ENCODE measurements at regions not wholly inside any gene's neighbourhood (a gene's known extent, or its start where the extent isn't known, plus 50 kb on each side); places are given as distances from the start of the nearest gene placed in this dataset.

- Histone ChIP-seq H2AK5ac (ENCODE audit: low read depth, low read length) (no peak overlapping the region), H3K27ac (ENCODE audit: low read depth, low read length) (no peak overlapping the region), H4K8ac (ENCODE audit: extremely low read depth, insufficient read depth, low read length) (no peak overlapping the region), H3K56ac (replicated peaks; ENCODE audit: insufficient read length, low read depth, low read length) (no peak overlapping the region), H2BK15ac (ENCODE audit: low read length) (0 out of 2 replicates have a peak overlapping the region, but pooled peaks have one; percentile 46), H3K23me2 (ENCODE audit: low read depth, low read length) (no peaks in the 10 kb centered on the region), H4K5ac (ENCODE audit: insufficient read length, low read depth, low read length) (no peak overlapping the region), H4K91ac (replicated peaks; ENCODE audit: insufficient read length, low read length) (no peak overlapping the region), H3K9ac (replicated peaks in 1 of 4; ENCODE audit: extremely low read depth in 1 of 4, low read depth in 3 of 4, low read length in 3 of 4) (no peak overlapping the region), H3K27me3 (replicated peaks in 1 of 4; ENCODE audit: control insufficient read depth in 3 of 4, extremely low read depth in 1 of 4, insufficient read depth in 3 of 4, low read length in 3 of 4) (no peaks in the 10 kb centered on the region), H3K4ac (replicated peaks; ENCODE audit: insufficient read length, low read depth, low read length) (no peak overlapping the region), H3K79me1 (ENCODE audit: low read depth, low read length) (no peaks in the 10 kb centered on the region), H2BK12ac (ENCODE audit: low read depth, low read length) (no peak overlapping the region), H3K79me2 (ENCODE audit: control insufficient read depth in 1 of 2, insufficient read depth in 2 of 2, low read length in 2 of 2) (no peaks in the 10 kb centered on the region), H3K4me2 (ENCODE audit: insufficient read depth in 1 of 2, low read depth in 2 of 2, low read length in 2 of 2) (no peak overlapping the region), H2BK5ac (ENCODE audit: low read depth, low read length) (no peak overlapping the region), H3K4me3 (ENCODE audit: extremely low read depth in 1 of 4, insufficient read depth in 2 of 4, low read depth in 3 of 4, low read length in 4 of 4) (no peak overlapping the region), H2BK20ac (ENCODE audit: low read length) (no peak overlapping the region), H3K23ac (ENCODE audit: insufficient read length) (no peak overlapping the region), H3K18ac (ENCODE audit: extremely low read depth, low read length) (no peak overlapping the region), H3K14ac (ENCODE audit: insufficient read length) (no peak overlapping the region), H3K36me3 (ENCODE audit: control insufficient read depth in 2 of 4, insufficient read depth in 4 of 4, low read length in 3 of 4) (no peaks in the 10 kb centered on the region; a peak in 1 of 8 replicates), H2BK120ac (replicated peaks; ENCODE audit: low read depth, low read length) (no peak overlapping the region), H4K20me1 (replicated peaks in 1 of 2; ENCODE audit: control insufficient read depth in 1 of 2, insufficient read depth in 2 of 2, low read length in 2 of 2) (no peaks in the 10 kb centered on the region), H3K4me1 (replicated peaks in 1 of 4; ENCODE audit: control insufficient read depth in 3 of 4, insufficient read depth in 4 of 4, low read length in 3 of 4) (peaks cover 0 to 2% (median 0%) of the 10 kb centered on the region in 4 experiments; a peak in 1 of 7 replicates), H2AFZ (ENCODE audit: low read length) (no peak overlapping the region), H3K9me3 (ENCODE audit: insufficient read depth in 2 of 2, low read depth in 1 of 2, low read length in 1 of 2) (peaks cover 0 to 8% of the 10 kb centered on the region in 2 experiments; a peak in 3 of 4 replicates)
- DNase-seq (ENCODE audit: low read depth in 1 of 2, low spot score in 2 of 2) (peak in 1 of 2 experiments; percentile 39), FAIRE-seq (no peak)
- ChIA-PET POLR2A (ENCODE audit: partially characterized antibody) (no interaction called here), CTCF (ENCODE audit: partially characterized antibody) (interaction anchor here (0.6 to 1.0 kb wide), 4 partner anchors 9 to 245 kb away, joined by 3 to 5 read pairs (median 3); no protein-coding TSS in a partner anchor)
- no peak for TF ChIP-seq GABPA (IDR thresholded peaks at IDR 0.05; ENCODE audit: borderline replicate concordance, insufficient read depth, low read length)
- no peak for TF ChIP-seq POLR2AphosphoS5 (IDR thresholded peaks at IDR 0.05; ENCODE audit: low read depth, low read length)
- no peak for TF ChIP-seq MAX (IDR thresholded peaks at IDR 0.05)
- TF ChIP-seq EGR1 (IDR thresholded peaks at IDR 0.05; ENCODE audit: borderline replicate concordance, low read depth, low read length): 0 out of 2 replicates have a peak, but pooled peaks have one; percentile 17
- TF ChIP-seq SIRT6 (IDR thresholded peaks at IDR 0.05; ENCODE audit: low read length): no peak
- TF ChIP-seq GTF2F1 (IDR thresholded peaks at IDR 0.05; ENCODE audit: borderline replicate concordance, low read depth, low read length): no peak
- TF ChIP-seq TAF7 (optimal IDR thresholded peaks at IDR 0.05; ENCODE audit: borderline replicate concordance, low read depth, low read length): no peak
- TF ChIP-seq SRF (IDR thresholded peaks at IDR 0.05; ENCODE audit: low read depth, low read length): no peak
- 90% methylated on average over 20 of the region's 21 CpGs; no CpG with 5 or more reads in 1 of the 2 experiments for WGBS, 2 experiments (ENCODE audit: extremely low coverage in 1 of 2, insufficient coverage in 1 of 2, insufficient read length in 1 of 2, insufficient replicate concordance in 2 of 2, low coverage in 1 of 2, low lambda C conversion rate in 2 of 2, missing lambda C conversion rate in 1 of 2)
Measured at GRCh38 chr6:170076466-170077165, 214.3 kb downstream of the DLL1 start.

All from H1 (cell line).